NB4 (cell line): ENCODE measurements at regions not wholly inside any gene's neighbourhood (a gene's known extent, or its start where the extent isn't known, plus 50 kb on each side); places are given as distances from the start of the nearest gene placed in this dataset.

ENCODE experiments used
- MYC ChIP-seq: IDR thresholded peaks from 2 replicates; pipeline ENCODE4 v1.6.1; 2011; ENCODE audit warnings: low read depth, low read length
- POLR2A ChIP-seq: IDR thresholded peaks from 2 replicates; pipeline ENCODE4 v1.6.1; 2011; ENCODE audit warnings: mild to moderate bottlenecking; ENCODE audit not compliant: insufficient read length; ENCODE audit errors: extremely low read depth
- TF ChIP-seq, protein P1 (sequence below): IDR thresholded peaks from one replicate; pipeline ENCODE4 v1.5.1; 2012; ENCODE audit warnings: low read depth, low read length
- TF ChIP-seq, protein P2 (sequence below): IDR thresholded peaks from 2 replicates; pipeline ENCODE4 v1.6.1; 2011; ENCODE audit warnings: low read depth, low read length

DNA sequence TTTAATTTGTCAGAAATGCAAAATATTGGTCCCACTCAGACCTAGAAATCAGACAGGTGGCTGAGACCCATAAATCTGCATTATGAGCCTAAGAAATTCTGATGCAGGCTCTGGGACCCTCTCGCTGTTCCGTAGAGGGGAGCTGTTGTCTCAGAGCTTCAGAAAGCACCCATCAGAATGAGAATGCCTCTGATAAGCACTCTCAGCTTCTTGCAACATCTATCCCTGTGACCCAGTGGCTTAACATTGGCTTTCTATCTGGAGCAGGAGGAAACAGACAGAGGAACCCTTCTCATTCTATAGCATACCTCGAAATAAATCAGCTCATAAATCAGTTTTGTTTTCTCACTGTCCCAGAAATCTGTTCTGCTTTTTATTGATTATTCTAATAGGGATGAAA is 184.6 kb upstream of the SP4 start:
- TF ChIP-seq, protein P1, sequence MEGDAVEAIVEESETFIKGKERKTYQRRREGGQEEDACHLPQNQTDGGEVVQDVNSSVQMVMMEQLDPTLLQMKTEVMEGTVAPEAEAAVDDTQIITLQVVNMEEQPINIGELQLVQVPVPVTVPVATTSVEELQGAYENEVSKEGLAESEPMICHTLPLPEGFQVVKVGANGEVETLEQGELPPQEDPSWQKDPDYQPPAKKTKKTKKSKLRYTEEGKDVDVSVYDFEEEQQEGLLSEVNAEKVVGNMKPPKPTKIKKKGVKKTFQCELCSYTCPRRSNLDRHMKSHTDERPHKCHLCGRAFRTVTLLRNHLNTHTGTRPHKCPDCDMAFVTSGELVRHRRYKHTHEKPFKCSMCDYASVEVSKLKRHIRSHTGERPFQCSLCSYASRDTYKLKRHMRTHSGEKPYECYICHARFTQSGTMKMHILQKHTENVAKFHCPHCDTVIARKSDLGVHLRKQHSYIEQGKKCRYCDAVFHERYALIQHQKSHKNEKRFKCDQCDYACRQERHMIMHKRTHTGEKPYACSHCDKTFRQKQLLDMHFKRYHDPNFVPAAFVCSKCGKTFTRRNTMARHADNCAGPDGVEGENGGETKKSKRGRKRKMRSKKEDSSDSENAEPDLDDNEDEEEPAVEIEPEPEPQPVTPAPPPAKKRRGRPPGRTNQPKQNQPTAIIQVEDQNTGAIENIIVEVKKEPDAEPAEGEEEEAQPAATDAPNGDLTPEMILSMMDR = no peak
- no peak for TF ChIP-seq MYC
- TF ChIP-seq POLR2A = no peak
- TF ChIP-seq, protein P2, sequence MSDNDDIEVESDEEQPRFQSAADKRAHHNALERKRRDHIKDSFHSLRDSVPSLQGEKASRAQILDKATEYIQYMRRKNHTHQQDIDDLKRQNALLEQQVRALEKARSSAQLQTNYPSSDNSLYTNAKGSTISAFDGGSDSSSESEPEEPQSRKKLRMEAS = no peak
